MM.1S (cell line): ENCODE measurements at regions not wholly inside any gene's neighbourhood (a gene's known extent, or its start where the extent isn't known, plus 50 kb on each side); places are given as distances from the start of the nearest gene placed in this dataset.
A peak's percentile ranks its signal among the peaks of the same experiment; 100 is the strongest.
"Not testable (repeated sequence)": the region's sequence is repeated elsewhere in the genome, so short reads cannot be mapped to it uniquely, and the experiment has no call there.

Source experiments
- DNase-seq: peaks from one replicate; pipeline ENCODE4 v3.0.0-alpha.2; 2015
- H2AFZ ChIP-seq: fragments of 300-600 bp; sonication (generic); 2 replicates; pipeline ENCODE4 v1.6.0; 2016; ENCODE audit warnings: antibody characterized with exemption, low read length
- H3F3A ChIP-seq: fragments of 300-600 bp; sonication (generic); 2 replicates; pipeline ENCODE4 v1.6.1; 2016; ENCODE audit warnings: mild to moderate bottlenecking, antibody characterized with exemption, low read length, moderate library complexity, mixed read lengths; ENCODE audit not compliant: insufficient read depth
- H3K27ac ChIP-seq: fragments of 300-600 bp; sonication (generic); 2 replicates; pipeline ENCODE4 v1.5.1; 2016; ENCODE audit warnings: mild to moderate bottlenecking, low read length
- H3K27me3 ChIP-seq: fragments of 300-600 bp; sonication (generic); replicated peaks from 2 replicates; pipeline ENCODE4 v1.6.0; 2016; ENCODE audit warnings: low read length; ENCODE audit not compliant: insufficient read depth
- H3K36me3 ChIP-seq: fragments of 300-600 bp; sonication (generic); replicated peaks from 2 replicates; pipeline ENCODE4 v1.6.1; 2016; ENCODE audit warnings: mild to moderate bottlenecking, low read length, mixed read lengths; ENCODE audit not compliant: insufficient read depth
- H3K4me1 ChIP-seq: fragments of 300-600 bp; sonication (generic); 2 replicates; pipeline ENCODE4 v1.6.1; 2016; ENCODE audit warnings: low read length, mixed read lengths
- H3K4me2 ChIP-seq: fragments of 300-600 bp; sonication (generic); 2 replicates; pipeline ENCODE4 v1.6.0; 2016; ENCODE audit warnings: low read depth, low read length
- H3K4me3 ChIP-seq: fragments of 300-600 bp; sonication (generic); 2 replicates; pipeline ENCODE4 v1.5.1; 2016; ENCODE audit warnings: low read length, mixed read lengths
- H3K79me2 ChIP-seq: fragments of 300-600 bp; sonication (generic); 2 replicates; pipeline ENCODE4 v1.6.1; 2016; ENCODE audit warnings: mixed run types, low read length, mixed read lengths
- H3K9ac ChIP-seq: fragments of 300-600 bp; sonication (generic); 2 replicates; pipeline ENCODE4 v1.6.1; 2016; ENCODE audit warnings: low read length, mixed read lengths
- H3K9me2 ChIP-seq: fragments of 300-600 bp; sonication (generic); replicated peaks from 2 replicates; pipeline ENCODE4 v1.6.1; 2016; ENCODE audit warnings: mild to moderate bottlenecking, low read length, mixed read lengths; ENCODE audit not compliant: insufficient read depth
- H3K9me3 ChIP-seq: fragments of 300-600 bp; sonication (generic); replicated peaks from 2 replicates; pipeline ENCODE4 v1.6.1; 2016; ENCODE audit warnings: mild to moderate bottlenecking, low read length, mixed read lengths; ENCODE audit not compliant: insufficient read depth
- H4K20me1 ChIP-seq: fragments of 300-600 bp; sonication (generic); 2 replicates; pipeline ENCODE4 v1.6.1; 2016; ENCODE audit warnings: mild to moderate bottlenecking, low read length, moderate library complexity, mixed read lengths; ENCODE audit not compliant: insufficient read depth
- TF ChIP-seq, protein P1 (sequence below): fragments of 300-600 bp; sonication (generic); IDR thresholded peaks from 2 replicates; pipeline ENCODE4 v1.5.1; 2016; ENCODE audit warnings: antibody characterized with exemption, low read length, mixed read lengths

GRCh38 chr2:90021234-90021633 is 1329.8 kb downstream of the RPIA start:
- H4K20me1 ChIP-seq, DNase-seq, H3K36me3 ChIP-seq, H3K4me1 ChIP-seq, H3K9me3 ChIP-seq, H2AFZ ChIP-seq, H3K4me3 ChIP-seq, H3F3A ChIP-seq, H3K4me2 ChIP-seq, H3K79me2 ChIP-seq, H3K27ac ChIP-seq, H3K9ac ChIP-seq, H3K27me3 ChIP-seq, H3K9me2 ChIP-seq: not testable (repeated sequence)
- TF ChIP-seq, protein P1, sequence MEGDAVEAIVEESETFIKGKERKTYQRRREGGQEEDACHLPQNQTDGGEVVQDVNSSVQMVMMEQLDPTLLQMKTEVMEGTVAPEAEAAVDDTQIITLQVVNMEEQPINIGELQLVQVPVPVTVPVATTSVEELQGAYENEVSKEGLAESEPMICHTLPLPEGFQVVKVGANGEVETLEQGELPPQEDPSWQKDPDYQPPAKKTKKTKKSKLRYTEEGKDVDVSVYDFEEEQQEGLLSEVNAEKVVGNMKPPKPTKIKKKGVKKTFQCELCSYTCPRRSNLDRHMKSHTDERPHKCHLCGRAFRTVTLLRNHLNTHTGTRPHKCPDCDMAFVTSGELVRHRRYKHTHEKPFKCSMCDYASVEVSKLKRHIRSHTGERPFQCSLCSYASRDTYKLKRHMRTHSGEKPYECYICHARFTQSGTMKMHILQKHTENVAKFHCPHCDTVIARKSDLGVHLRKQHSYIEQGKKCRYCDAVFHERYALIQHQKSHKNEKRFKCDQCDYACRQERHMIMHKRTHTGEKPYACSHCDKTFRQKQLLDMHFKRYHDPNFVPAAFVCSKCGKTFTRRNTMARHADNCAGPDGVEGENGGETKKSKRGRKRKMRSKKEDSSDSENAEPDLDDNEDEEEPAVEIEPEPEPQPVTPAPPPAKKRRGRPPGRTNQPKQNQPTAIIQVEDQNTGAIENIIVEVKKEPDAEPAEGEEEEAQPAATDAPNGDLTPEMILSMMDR, result peak; percentile 14; the same call in 1 of the 2 replicates

- H3K4me1 ChIP-seq, H2AFZ ChIP-seq, H3K9me2 ChIP-seq, H3K9ac ChIP-seq, H3F3A ChIP-seq, H3K79me2 ChIP-seq, H3K27me3 ChIP-seq, H3K4me3 ChIP-seq, H3K36me3 ChIP-seq, H3K27ac ChIP-seq, H4K20me1 ChIP-seq, H3K4me2 ChIP-seq, H3K9me3 ChIP-seq, DNase-seq: not testable (repeated sequence)
- TF ChIP-seq, protein P1, result peak; percentile 37
These were observed 1335.8 kb downstream of the RPIA start for GRCh38 chr2:90027231-90027643.

GRCh38 chr2:90028381-90029079 is 1337.1 kb downstream of the RPIA start:
- H3K9me3 ChIP-seq, H3K9me2 ChIP-seq, H3K27ac ChIP-seq, H3K79me2 ChIP-seq, H3F3A ChIP-seq, DNase-seq, H3K36me3 ChIP-seq, H3K4me2 ChIP-seq, H3K4me3 ChIP-seq, H2AFZ ChIP-seq, H3K27me3 ChIP-seq, H3K9ac ChIP-seq, H3K4me1 ChIP-seq, H4K20me1 ChIP-seq: not testable (repeated sequence)

DNA sequence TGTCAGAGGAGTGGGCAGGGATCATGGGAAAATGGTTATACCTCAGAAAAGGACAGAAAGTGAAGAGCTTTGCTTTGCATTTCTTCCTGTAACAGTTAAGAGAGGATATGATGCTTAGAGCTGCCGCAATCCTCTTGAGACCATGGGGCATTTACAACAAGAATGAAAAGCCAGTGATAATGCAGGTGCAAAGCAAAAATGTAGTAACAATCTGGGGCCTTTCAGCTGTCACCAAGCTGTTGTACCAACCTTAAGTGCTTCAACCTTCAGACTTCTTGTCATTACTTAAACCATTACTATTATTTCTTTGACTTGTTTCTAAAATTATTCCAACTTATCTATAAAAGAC is 1337.6 kb downstream of the RPIA start:
- H3K9me2 ChIP-seq, H3K79me2 ChIP-seq, DNase-seq, H3K27ac ChIP-seq, H3F3A ChIP-seq, H3K4me3 ChIP-seq, H3K27me3 ChIP-seq, H3K4me2 ChIP-seq, H4K20me1 ChIP-seq, H3K4me1 ChIP-seq, H3K9ac ChIP-seq, H3K9me3 ChIP-seq, H2AFZ ChIP-seq, H3K36me3 ChIP-seq: not testable (repeated sequence)

DNA sequence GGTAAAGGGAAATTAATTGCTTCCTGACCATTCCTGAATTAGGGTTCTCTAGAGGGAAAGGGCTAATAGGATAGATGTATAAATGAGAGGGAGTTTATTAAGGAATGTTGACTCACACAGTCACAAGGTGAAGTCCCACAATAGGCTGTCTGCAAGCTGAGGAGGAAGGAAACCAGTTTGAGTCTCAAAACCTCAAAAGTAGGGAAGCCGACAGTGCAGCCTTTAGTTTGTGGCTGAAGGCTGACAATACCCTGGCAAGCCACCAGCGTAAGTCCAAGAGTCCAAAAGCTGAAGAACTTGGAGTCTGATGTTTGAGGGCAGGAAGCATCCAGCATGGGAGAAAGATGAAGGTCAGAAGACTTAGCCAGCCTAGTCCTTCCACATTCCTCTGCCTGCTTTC is 1340.8 kb downstream of the RPIA start:
- H3F3A ChIP-seq, H3K4me3 ChIP-seq, H3K9me2 ChIP-seq, H3K27ac ChIP-seq, DNase-seq, H3K9me3 ChIP-seq, H4K20me1 ChIP-seq, H3K36me3 ChIP-seq, H3K4me2 ChIP-seq, H3K27me3 ChIP-seq, H3K9ac ChIP-seq, H3K4me1 ChIP-seq, H2AFZ ChIP-seq, H3K79me2 ChIP-seq: not testable (repeated sequence)
